HCT116 (cell line): ENCODE measurements at regions not wholly inside any gene's neighbourhood (a gene's known extent, or its start where the extent isn't known, plus 50 kb on each side); places are given as distances from the start of the nearest gene placed in this dataset.

ENCODE experiments used
- ATF3 ChIP-seq: IDR thresholded peaks from 2 replicates; pipeline ENCODE4 v1.6.1; 2012
- CEBPB ChIP-seq: IDR thresholded peaks from 2 replicates; pipeline ENCODE4 v1.6.1; 2012; ENCODE audit warnings: low read depth
- EZH2 ChIP-seq: fragments of 200-600 bp; sonication (generic); IDR thresholded peaks from 2 replicates; pipeline ENCODE4 v1.6.1; 2017; ENCODE audit warnings: antibody characterized with exemption, mixed run types
- EZH2phosphoT487 ChIP-seq: fragments of 200-600 bp; IDR thresholded peaks from 2 replicates; pipeline ENCODE4 v1.6.1; 2018; ENCODE audit warnings: antibody characterized with exemption, borderline replicate concordance
- JUND ChIP-seq: IDR thresholded peaks from 2 replicates; pipeline ENCODE4 v1.6.1; 2012
- MAX ChIP-seq: IDR thresholded peaks from 2 replicates; pipeline ENCODE4 v1.6.1; 2012
- POLR2A ChIP-seq: IDR thresholded peaks from 2 replicates; pipeline ENCODE4 v1.7.0; 2011; ENCODE audit warnings: borderline replicate concordance; ENCODE audit not compliant: insufficient read depth, insufficient read length; ENCODE audit errors: extremely low read depth
- POLR2AphosphoS5 ChIP-seq: IDR thresholded peaks from 2 replicates; pipeline ENCODE4 v1.6.1; 2011; ENCODE audit warnings: mild to moderate bottlenecking, low read depth, low read length, moderate library complexity
- REST ChIP-seq: IDR thresholded peaks from 2 replicates; pipeline ENCODE4 v1.6.1; 2012; ENCODE audit warnings: low read depth
- SIN3A ChIP-seq: IDR thresholded peaks from 2 replicates; pipeline ENCODE4 v1.6.1; 2012; ENCODE audit warnings: low read depth
- ZBTB33 ChIP-seq: IDR thresholded peaks from 2 replicates; pipeline ENCODE4 v1.6.1; 2011; ENCODE audit warnings: mild to moderate bottlenecking, low read length, moderate library complexity; ENCODE audit not compliant: insufficient replicate concordance; ENCODE audit errors: extremely low read depth
- ZFX ChIP-seq: fragments of 450-650 bp; IDR thresholded peaks from 2 replicates; pipeline ENCODE4 v1.6.1; 2017
- ZNF274 ChIP-seq: fragments of 200-500 bp; sonication (Bioruptor generic); IDR thresholded peaks from 2 replicates; pipeline ENCODE4 v1.6.1; 2014; ENCODE audit warnings: mild to moderate bottlenecking, low read depth, low read length, inconsistent platforms
- TF ChIP-seq, protein P1 (sequence below), 3 experiments: fragments of 200-600 bp in 1 of 3; sonication (generic) in 1 of 3; IDR thresholded peaks in 2 of 3; conservative IDR thresholded peaks in 1 of 3; 2 replicates each; pipeline ENCODE4 v1.5.1; 2012 to 2017; ENCODE audit warnings: low read depth in 2 of 3, low read length in 2 of 3, antibody characterized with exemption in 1 of 3, borderline replicate concordance in 1 of 3, control low read depth in 1 of 3, mild to moderate bottlenecking in 1 of 3, mixed read lengths in 1 of 3, mixed run types in 1 of 3, moderate library complexity in 1 of 3; ENCODE audit not compliant: insufficient read depth in 1 of 3

DNA sequence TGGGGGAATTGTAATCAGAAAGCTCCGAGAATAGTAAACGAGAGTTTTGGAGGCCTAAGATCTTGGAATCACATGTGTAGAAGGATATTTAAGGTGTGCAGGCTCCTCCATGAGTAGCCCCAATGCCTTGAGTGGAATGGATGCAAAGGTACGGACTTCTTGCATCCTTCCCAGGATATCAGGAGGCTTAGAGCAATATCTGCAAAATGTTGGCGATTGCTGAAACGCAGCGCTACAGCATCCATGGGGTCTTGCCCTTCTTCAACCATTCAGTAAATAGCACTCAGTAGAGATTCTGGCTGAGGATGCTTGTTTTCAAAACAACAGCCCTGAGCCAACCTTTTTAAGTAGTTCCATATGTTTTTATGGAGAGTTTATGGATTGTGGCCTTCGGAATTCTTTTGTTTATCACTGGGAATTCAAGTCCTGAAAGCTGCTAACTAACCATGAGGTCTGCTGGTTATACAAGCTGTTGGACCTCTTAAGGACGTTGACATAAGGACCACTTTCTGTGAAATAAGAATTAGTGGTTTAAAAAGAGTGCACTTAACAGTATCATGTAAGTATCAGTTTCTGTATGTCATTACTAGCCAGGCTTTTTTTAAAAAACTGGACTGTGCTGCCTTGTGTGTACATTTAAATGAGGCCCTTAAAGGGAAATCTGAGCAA, 228.8 kb upstream of the PGRMC2 start:
- TF ChIP-seq, protein P1, sequence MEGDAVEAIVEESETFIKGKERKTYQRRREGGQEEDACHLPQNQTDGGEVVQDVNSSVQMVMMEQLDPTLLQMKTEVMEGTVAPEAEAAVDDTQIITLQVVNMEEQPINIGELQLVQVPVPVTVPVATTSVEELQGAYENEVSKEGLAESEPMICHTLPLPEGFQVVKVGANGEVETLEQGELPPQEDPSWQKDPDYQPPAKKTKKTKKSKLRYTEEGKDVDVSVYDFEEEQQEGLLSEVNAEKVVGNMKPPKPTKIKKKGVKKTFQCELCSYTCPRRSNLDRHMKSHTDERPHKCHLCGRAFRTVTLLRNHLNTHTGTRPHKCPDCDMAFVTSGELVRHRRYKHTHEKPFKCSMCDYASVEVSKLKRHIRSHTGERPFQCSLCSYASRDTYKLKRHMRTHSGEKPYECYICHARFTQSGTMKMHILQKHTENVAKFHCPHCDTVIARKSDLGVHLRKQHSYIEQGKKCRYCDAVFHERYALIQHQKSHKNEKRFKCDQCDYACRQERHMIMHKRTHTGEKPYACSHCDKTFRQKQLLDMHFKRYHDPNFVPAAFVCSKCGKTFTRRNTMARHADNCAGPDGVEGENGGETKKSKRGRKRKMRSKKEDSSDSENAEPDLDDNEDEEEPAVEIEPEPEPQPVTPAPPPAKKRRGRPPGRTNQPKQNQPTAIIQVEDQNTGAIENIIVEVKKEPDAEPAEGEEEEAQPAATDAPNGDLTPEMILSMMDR (IDR thresholded peaks at IDR 0.05 in 2 of 3, conservative IDR thresholded peaks at IDR 0.05 in 1 of 3; ENCODE audit: borderline replicate concordance in 1 of 3, insufficient read depth in 1 of 3, low read depth in 2 of 3, low read length in 2 of 3), result no peak
- TF ChIP-seq MAX (no peak), POLR2AphosphoS5 (no peak), JUND (no peak), ZBTB33 (no peak), EZH2 (no peak), ZNF274 (no peak), POLR2A (no peak), REST (no peak), EZH2phosphoT487 (no peak), ATF3 (no peak), SIN3A (no peak), CEBPB (no peak), ZFX (no peak)
